Neural cell (in vitro differentiated cells): ENCODE measurements at regions not wholly inside any gene's neighbourhood (a gene's known extent, or its start where the extent isn't known, plus 50 kb on each side); places are given as distances from the start of the nearest gene placed in this dataset.
"Not testable (repeated sequence)": the region's sequence is repeated elsewhere in the genome, so short reads cannot be mapped to it uniquely, and the experiment has no call there.

Source experiments
- H2AFZ ChIP-seq: fragments of 200-600, 300-800 bp; sonication (generic), shearing (Covaris generic); 2 replicates; pipeline ENCODE4 v1.6.0; 2014; ENCODE audit warnings: low read depth, mild to moderate bottlenecking, antibody characterized with exemption, low read length, moderate library complexity
- H3F3A ChIP-seq: fragments of 200-600 bp; shearing (Covaris generic); 2 replicates; pipeline ENCODE4 v1.6.1; 2016; ENCODE audit warnings: mild to moderate bottlenecking, moderate library complexity, mixed read lengths, antibody characterized with exemption, low read length; ENCODE audit not compliant: insufficient read depth, poor library complexity, severe bottlenecking
- H3K27ac ChIP-seq: fragments of 200-600, 300-800 bp; sonication (generic), shearing (Covaris generic); 2 replicates; pipeline ENCODE4 v1.5.1; 2014; ENCODE audit warnings: mild to moderate bottlenecking, low read length, moderate library complexity
- H3K27me3 ChIP-seq: fragments of 300-800, 200-600 bp; sonication (generic), shearing (Covaris generic); 2 replicates; pipeline ENCODE4 v1.6.0; 2014; ENCODE audit warnings: mild to moderate bottlenecking, low read depth, low read length, moderate library complexity; ENCODE audit not compliant: insufficient read depth
- H3K36me3 ChIP-seq: fragments of 300-800, 200-600 bp; sonication (generic), shearing (Covaris generic); 2 replicates; pipeline ENCODE4 v1.5.1; 2014; ENCODE audit warnings: mild to moderate bottlenecking, antibody characterized with exemption, low read length, moderate library complexity; ENCODE audit not compliant: insufficient read depth
- H3K4me2 ChIP-seq: fragments of 300-800, 200-600 bp; sonication (generic), shearing (Covaris generic); 2 replicates; pipeline ENCODE4 v1.6.0; 2014; ENCODE audit warnings: mild to moderate bottlenecking, low read length
- H3K4me3 ChIP-seq: fragments of 300-800, 200-600 bp; sonication (generic), shearing (Covaris generic); 2 replicates; pipeline ENCODE4 v1.5.1; 2014; ENCODE audit warnings: mild to moderate bottlenecking, low read length, moderate library complexity
- H3K79me2 ChIP-seq: fragments of 200-600 bp; shearing (Covaris generic); replicated peaks from 2 replicates; pipeline ENCODE4 v1.6.0; 2014; ENCODE audit warnings: mild to moderate bottlenecking, low read length, moderate library complexity; ENCODE audit not compliant: insufficient read depth
- H3K9ac ChIP-seq: fragments of 300-800, 200-600 bp; sonication (generic), shearing (Covaris generic); 2 replicates; pipeline ENCODE4 v1.6.1; 2016; ENCODE audit warnings: mild to moderate bottlenecking, low read length, mixed read lengths
- H3K9me2 ChIP-seq: fragments of 200-600 bp; shearing (Covaris generic); 2 replicates; pipeline ENCODE4 v1.6.1; 2016; ENCODE audit warnings: mild to moderate bottlenecking, low read length, mixed read lengths; ENCODE audit not compliant: insufficient read depth
- H3K9me3 ChIP-seq: fragments of 200-600, 300-800 bp; sonication (generic), shearing (Covaris generic); 2 replicates; pipeline ENCODE4 v1.6.1; 2016; ENCODE audit warnings: mild to moderate bottlenecking, mixed run types, low read length, moderate library complexity, mixed read lengths
- H4K20me1 ChIP-seq: fragments of 200-600 bp; shearing (Covaris generic); 2 replicates; pipeline ENCODE4 v1.6.1; 2016; ENCODE audit warnings: mild to moderate bottlenecking, mixed run types; ENCODE audit not compliant: insufficient read depth
- EP300 ChIP-seq: fragments of 450-650 bp; conservative IDR thresholded peaks from 2 replicates; pipeline ENCODE4 v1.6.1; 2014; ENCODE audit warnings: antibody characterized with exemption, mild to moderate bottlenecking, moderate library complexity; ENCODE audit not compliant: poor library complexity, severe bottlenecking
- EZH2 ChIP-seq: fragments of 200-600, 300-800 bp; shearing (Covaris generic), sonication (generic); IDR thresholded peaks from 2 replicates; pipeline ENCODE4 v1.6.1; 2014; ENCODE audit warnings: antibody characterized with exemption, low read length, borderline replicate concordance, mild to moderate bottlenecking; ENCODE audit not compliant: insufficient read depth, poor library complexity, severe bottlenecking
- MXI1 ChIP-seq: fragments of 450-650 bp; conservative IDR thresholded peaks from 2 replicates; pipeline ENCODE4 v1.6.1; 2014; ENCODE audit warnings: antibody characterized with exemption, mild to moderate bottlenecking; ENCODE audit not compliant: poor library complexity, severe bottlenecking
- POLR2AphosphoS5 ChIP-seq: IDR thresholded peaks from 2 replicates; pipeline ENCODE4 v1.6.1; 2012
- RAD21 ChIP-seq: fragments of 450-650 bp; conservative IDR thresholded peaks from 2 replicates; pipeline ENCODE4 v1.6.1; 2014; ENCODE audit warnings: antibody characterized with exemption, mild to moderate bottlenecking, moderate library complexity
- SMC3 ChIP-seq: fragments of 450-650 bp; conservative IDR thresholded peaks from 2 replicates; pipeline ENCODE4 v1.6.1; 2014; ENCODE audit warnings: antibody characterized with exemption, mild to moderate bottlenecking, moderate library complexity; ENCODE audit not compliant: poor library complexity
- TAF1 ChIP-seq: IDR thresholded peaks from 2 replicates; pipeline ENCODE4 v1.6.1; 2012; ENCODE audit warnings: low read depth
- TF ChIP-seq, protein P1 (sequence below): IDR thresholded peaks from 2 replicates; pipeline ENCODE4 v1.6.1; 2012; ENCODE audit warnings: borderline replicate concordance
- TF ChIP-seq, protein P2 (sequence below): fragments of 450-650 bp; IDR thresholded peaks from 2 replicates; pipeline ENCODE4 v1.5.1; 2014; ENCODE audit warnings: antibody characterized with exemption, mild to moderate bottlenecking, moderate library complexity; ENCODE audit not compliant: poor library complexity, severe bottlenecking

DNA sequence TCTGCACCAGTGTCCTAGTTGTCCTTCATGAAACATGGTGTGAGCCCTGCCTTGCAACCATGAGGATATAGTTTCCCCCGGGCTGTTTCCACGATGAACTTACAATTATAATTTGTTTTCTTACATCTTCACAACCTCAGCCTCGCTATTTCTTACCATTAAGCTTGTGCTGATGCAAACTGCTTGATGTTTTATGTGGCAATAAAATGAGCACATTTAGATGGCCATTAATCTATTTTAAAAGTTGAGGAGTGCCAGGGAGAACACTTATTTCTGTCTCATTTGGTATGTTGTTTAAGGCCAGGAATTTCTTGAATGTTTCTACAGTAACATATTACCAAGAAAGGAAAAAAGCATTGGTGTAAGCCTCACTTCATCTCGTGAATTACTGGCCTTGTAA is 214.5 kb upstream of the SLC8A1 start:
- TF ChIP-seq EP300, result no peak
- TF ChIP-seq, protein P1, sequence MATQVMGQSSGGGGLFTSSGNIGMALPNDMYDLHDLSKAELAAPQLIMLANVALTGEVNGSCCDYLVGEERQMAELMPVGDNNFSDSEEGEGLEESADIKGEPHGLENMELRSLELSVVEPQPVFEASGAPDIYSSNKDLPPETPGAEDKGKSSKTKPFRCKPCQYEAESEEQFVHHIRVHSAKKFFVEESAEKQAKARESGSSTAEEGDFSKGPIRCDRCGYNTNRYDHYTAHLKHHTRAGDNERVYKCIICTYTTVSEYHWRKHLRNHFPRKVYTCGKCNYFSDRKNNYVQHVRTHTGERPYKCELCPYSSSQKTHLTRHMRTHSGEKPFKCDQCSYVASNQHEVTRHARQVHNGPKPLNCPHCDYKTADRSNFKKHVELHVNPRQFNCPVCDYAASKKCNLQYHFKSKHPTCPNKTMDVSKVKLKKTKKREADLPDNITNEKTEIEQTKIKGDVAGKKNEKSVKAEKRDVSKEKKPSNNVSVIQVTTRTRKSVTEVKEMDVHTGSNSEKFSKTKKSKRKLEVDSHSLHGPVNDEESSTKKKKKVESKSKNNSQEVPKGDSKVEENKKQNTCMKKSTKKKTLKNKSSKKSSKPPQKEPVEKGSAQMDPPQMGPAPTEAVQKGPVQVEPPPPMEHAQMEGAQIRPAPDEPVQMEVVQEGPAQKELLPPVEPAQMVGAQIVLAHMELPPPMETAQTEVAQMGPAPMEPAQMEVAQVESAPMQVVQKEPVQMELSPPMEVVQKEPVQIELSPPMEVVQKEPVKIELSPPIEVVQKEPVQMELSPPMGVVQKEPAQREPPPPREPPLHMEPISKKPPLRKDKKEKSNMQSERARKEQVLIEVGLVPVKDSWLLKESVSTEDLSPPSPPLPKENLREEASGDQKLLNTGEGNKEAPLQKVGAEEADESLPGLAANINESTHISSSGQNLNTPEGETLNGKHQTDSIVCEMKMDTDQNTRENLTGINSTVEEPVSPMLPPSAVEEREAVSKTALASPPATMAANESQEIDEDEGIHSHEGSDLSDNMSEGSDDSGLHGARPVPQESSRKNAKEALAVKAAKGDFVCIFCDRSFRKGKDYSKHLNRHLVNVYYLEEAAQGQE, result no peak
- TF ChIP-seq SMC3, result no peak
- TF ChIP-seq, protein P2, sequence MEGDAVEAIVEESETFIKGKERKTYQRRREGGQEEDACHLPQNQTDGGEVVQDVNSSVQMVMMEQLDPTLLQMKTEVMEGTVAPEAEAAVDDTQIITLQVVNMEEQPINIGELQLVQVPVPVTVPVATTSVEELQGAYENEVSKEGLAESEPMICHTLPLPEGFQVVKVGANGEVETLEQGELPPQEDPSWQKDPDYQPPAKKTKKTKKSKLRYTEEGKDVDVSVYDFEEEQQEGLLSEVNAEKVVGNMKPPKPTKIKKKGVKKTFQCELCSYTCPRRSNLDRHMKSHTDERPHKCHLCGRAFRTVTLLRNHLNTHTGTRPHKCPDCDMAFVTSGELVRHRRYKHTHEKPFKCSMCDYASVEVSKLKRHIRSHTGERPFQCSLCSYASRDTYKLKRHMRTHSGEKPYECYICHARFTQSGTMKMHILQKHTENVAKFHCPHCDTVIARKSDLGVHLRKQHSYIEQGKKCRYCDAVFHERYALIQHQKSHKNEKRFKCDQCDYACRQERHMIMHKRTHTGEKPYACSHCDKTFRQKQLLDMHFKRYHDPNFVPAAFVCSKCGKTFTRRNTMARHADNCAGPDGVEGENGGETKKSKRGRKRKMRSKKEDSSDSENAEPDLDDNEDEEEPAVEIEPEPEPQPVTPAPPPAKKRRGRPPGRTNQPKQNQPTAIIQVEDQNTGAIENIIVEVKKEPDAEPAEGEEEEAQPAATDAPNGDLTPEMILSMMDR, result no peak
- no peak for TF ChIP-seq RAD21
- TF ChIP-seq TAF1, result no peak
- TF ChIP-seq MXI1, result no peak
- TF ChIP-seq EZH2, result no peak
- no peak for TF ChIP-seq POLR2AphosphoS5
- no peak overlapping the region for H3K4me2 ChIP-seq

GRCh38 chr2:40668425-40668824 is 216.5 kb upstream of the SLC8A1 start:
- Histone ChIP-seq H3K36me3 (no peaks in the 10 kb centered on the region), H3K27me3 (no peaks in the 10 kb centered on the region)
- no peak for TF ChIP-seq EP300
- TF ChIP-seq, protein P2, result no peak
- TF ChIP-seq TAF1, result no peak
- TF ChIP-seq RAD21, result no peak
- TF ChIP-seq MXI1, result no peak
- TF ChIP-seq SMC3, result no peak
- TF ChIP-seq, protein P1, result no peak
- no peak for TF ChIP-seq EZH2

More for the DNA sequence above, 214.5 kb upstream of the SLC8A1 start:
- Histone ChIP-seq H3K79me2 (no peaks in the 10 kb centered on the region), H2AFZ (no peak overlapping the region), H3K27ac (no peak overlapping the region), H3K36me3 (no peaks in the 10 kb centered on the region), H3K27me3 (no peaks in the 10 kb centered on the region), H4K20me1 (no peaks in the 10 kb centered on the region), H3K9me3 (no peaks in the 10 kb centered on the region), H3F3A (no peaks in the 10 kb centered on the region), H3K4me3 (no peak overlapping the region), H3K9me2 (no peaks in the 10 kb centered on the region), H3K9ac (no peak overlapping the region)

DNA sequence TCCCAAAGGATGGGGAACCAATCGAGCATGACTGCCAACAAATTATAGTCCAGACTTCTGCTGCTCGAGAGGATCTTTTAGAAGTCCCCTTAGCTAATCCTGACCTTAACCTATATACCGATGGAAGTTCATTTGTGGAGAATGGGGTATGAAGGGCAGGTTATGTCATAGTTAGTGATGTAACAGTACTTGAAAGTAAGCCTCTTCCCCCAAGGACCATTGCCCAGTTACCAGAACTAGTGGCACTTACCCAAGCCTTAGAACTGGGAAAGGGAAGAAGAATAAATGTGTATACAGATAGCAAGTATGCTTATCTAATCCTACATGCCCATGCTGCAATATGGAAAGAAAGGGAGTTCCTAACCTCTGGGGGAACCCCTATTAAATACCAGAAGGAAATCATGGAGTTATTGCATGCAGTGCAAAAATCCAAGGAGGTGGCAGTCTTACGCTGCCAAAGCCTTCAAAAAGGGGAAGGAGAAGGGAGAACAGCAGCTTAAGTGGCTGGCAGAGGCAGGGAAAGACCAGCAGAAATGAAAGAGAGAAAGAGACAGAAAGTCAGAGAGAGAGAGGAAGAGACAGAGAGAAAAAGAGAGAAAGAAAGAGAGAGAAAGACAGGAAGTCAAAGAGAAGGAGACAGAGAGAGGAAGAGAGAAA is 224.4 kb upstream of the SLC8A1 start:
- not testable (repeated sequence) for H3F3A ChIP-seq, H3K27ac ChIP-seq, H3K4me3 ChIP-seq, H3K9ac ChIP-seq, H3K9me2 ChIP-seq, H3K36me3 ChIP-seq, H3K4me2 ChIP-seq, H2AFZ ChIP-seq, H3K9me3 ChIP-seq, H4K20me1 ChIP-seq, H3K27me3 ChIP-seq, H3K79me2 ChIP-seq

More at GRCh38 chr2:40668425-40668824, 216.5 kb upstream of the SLC8A1 start:
- no peaks in the 10 kb centered on the region for H3K79me2 ChIP-seq
- no peak overlapping the region for H3K4me2 ChIP-seq
- no peaks in the 10 kb centered on the region for H3F3A ChIP-seq
- no peak overlapping the region for H3K27ac ChIP-seq
- no peaks in the 10 kb centered on the region for H4K20me1 ChIP-seq
- H3K4me3 ChIP-seq, result no peak overlapping the region
- no peak overlapping the region for H2AFZ ChIP-seq
- no peaks in the 10 kb centered on the region for H3K9me2 ChIP-seq
- no peak overlapping the region for H3K9ac ChIP-seq
- no peaks in the 10 kb centered on the region for H3K9me3 ChIP-seq
